HG03064 (cell line): ENCODE measurements at regions not wholly inside any gene's neighbourhood (a gene's known extent, or its start where the extent isn't known, plus 50 kb on each side); places are given as distances from the start of the nearest gene placed in this dataset.

ENCODE experiments used
- ATAC-seq: cut with Tn5 transposase; IDR thresholded peaks from one replicate; pipeline ENCODE4 v1.9.1; 2021; ENCODE audit warnings: low read depth; ENCODE audit not compliant: unreplicated experiment

- ATAC-seq, result no peak
Observed at GRCh38 chr9:91062281-91062680, 260.7 kb downstream of the SYK start.

GRCh38 chr9:91063471-91063870 lies 261.9 kb downstream of the SYK start:
- no peak for ATAC-seq

DNA sequence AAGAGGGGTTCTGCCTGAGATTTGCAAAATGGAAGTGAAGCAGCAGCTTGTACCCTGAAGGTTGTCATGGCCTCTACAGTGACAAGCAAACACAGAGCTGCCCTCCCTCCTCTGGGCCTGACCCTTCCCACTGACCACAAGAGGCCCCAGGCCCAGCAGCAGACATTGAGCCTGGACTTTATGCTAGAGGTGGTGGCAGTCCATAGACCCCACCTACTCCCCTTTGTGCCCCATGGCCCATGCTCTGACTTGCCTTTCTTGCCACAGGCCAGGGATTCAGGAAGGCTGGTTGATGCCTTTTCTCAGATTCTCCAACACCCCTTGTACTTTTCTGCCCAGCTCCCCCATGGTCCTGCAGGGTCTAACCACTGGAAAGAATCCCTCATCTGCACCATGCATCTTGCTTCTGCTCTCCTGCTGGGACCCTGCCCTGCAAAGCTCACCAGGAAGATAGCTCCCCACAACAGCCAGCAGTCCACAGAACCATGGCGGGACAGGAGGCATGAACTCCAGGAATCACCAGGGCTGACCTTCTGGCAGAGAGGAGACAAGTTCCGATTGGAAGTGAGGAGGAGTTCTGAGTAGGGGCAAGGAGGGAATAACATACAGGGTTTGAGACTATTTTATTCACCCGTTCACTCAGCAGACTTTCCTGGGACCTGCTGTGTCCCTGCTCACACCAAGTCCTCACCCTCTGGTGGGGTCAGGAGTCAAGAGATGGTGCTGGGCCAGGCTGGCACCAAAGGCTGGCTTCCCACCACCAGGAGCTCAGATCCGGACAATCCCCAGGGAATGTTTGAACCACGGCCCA lies 263.8 kb downstream of the SYK start:
- ATAC-seq, result no peak

- ATAC-seq, result no peak
Observed at GRCh38 chr9:91066042-91066415, 264.4 kb downstream of the SYK start.

DNA sequence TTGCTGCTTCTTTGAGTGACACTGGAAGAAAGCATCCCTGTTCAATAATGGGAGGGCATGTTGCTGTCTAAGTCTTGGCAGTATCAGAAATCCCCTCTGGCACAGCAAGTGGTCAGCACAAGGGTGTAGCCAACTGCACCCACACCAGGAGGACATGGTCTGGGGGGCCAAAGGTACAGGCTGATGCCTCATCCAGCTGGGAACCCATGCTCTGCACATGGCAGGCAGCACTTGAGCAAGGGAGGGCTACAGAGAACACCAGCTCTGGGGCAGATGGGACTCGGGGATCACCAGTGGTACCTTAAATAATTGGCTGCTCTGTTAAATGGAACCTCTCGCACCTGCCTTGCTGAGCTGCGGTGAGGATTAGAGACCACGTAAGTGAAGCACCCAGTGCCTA lies 265.2 kb downstream of the SYK start:
- no peak for ATAC-seq

GRCh38 chr9:91067306-91067860 lies 265.8 kb downstream of the SYK start:
- ATAC-seq, result no peak

- no peak for ATAC-seq
Observed at GRCh38 chr9:91071184-91071990, 269.8 kb downstream of the SYK start.

DNA sequence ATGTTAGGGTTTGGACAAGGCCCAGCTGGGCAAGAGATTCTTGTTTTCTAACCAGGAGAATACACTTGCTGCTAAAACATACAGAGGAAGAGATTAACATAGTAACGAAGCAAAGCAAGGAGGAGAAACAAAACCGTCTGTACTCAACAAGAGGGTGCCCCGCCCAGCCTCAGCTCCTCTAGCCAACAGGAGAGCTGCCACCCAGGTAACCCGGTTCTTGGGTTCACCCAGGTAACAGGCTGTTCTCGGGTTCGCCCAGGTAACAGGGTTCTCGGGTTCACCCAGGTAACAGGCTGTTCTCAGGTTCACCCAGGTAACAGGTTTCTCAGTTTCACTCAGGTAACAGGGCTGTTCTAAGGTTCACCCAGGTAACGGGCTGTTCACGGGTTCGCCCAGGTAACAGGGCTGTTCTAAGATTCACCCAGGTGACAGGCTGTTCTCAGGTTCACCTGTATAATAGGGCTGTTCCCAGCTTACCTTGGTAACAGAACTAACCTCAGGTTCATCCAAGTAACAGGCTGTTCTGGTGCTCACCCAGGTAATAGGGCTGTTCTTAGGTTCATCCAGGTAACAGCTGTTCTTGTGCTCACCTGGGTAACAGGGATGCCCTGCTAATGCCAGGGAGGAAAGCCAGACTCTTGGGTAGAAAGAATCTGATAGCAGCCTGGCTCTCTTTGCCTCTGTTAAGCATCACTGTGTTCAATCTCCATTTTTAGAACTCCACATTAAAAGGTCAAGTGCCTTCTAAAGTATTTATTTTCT lies 271.6 kb downstream of the SYK start:
- ATAC-seq, result no peak

GRCh38 chr9:91073811-91074771 lies 272.5 kb downstream of the SYK start:
- no peak for ATAC-seq

DNA sequence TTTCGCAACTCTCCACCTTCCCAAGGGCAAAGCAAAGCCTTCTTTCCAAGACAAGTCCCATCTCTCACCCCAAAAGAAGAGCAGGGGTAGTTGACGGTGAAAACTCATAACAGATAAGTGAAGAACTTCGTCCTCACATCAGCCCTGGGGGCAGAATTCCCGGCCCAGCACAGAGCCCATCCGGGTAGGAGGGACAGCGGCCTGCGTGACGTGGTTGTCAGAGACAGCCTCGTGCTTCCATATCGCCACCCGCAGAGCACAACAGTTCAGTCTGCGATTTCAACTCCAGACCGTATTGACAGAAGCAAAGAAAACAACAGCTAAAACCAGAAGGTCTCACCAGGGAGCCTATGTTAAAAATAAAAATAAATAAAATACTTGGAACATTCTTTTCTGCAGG lies 273.2 kb downstream of the SYK start:
- no peak for ATAC-seq

DNA sequence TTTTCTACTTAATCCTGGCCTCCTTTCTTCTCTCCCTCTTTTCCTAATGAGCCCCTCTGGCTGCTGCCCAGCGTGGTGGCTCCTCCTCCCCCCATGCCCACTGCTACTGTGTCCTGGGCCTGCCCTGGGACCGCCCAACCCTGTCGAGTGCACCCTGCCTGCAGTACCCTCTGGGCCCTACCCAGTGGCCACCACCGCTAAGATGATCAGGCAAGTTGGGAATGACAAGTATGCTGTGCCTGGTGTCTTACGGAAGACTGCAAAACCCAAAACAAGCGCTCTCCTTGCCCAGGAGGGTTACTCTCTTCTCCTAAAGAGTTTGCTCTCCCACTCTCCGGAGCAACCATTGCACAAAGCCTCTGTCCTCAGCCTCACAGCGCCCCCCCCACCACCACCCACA lies 273.7 kb downstream of the SYK start:
- no peak for ATAC-seq

GRCh38 chr9:91077624-91078368 lies 276.2 kb downstream of the SYK start:
- ATAC-seq, result no peak

DNA sequence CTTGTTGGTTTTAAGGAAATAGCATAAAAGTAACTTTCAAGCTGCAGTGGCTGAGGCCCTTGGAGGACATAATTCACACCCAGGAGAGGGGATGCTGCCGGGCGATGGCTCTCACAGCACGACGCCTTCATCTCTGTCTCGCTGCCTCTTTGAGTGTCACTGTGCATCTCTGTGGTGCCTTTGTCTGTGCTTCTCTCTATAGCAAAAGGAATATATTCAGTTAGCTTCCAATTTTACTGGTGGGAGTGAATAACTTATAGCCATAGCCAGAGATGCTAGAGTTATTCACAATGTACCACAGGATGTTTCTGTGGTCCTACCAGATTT lies 276.7 kb downstream of the SYK start:
- ATAC-seq, result no peak

DNA sequence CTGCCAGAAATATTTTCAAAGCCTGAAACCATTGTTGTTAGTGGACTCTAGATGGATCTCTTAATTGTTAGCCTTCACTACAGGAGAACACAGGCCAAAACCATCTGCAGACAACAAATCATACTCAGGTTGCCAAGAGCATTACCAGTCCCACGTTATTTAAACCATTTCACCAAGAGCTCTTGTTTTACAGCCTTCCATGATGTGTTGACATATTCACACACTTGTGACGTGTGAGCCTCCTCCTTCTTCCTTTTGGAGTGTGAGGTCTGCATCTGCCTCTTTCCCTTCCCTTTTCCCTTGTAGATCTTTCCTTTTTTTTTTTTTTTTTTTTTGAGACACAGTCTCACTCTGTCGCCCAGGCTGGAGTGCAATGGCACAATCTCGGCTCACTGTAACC lies 279.0 kb downstream of the AUH start:
- no peak for ATAC-seq

- ATAC-seq, result no peak
Observed at GRCh38 chr9:91084896-91085516, 276.7 kb downstream of the AUH start.

DNA sequence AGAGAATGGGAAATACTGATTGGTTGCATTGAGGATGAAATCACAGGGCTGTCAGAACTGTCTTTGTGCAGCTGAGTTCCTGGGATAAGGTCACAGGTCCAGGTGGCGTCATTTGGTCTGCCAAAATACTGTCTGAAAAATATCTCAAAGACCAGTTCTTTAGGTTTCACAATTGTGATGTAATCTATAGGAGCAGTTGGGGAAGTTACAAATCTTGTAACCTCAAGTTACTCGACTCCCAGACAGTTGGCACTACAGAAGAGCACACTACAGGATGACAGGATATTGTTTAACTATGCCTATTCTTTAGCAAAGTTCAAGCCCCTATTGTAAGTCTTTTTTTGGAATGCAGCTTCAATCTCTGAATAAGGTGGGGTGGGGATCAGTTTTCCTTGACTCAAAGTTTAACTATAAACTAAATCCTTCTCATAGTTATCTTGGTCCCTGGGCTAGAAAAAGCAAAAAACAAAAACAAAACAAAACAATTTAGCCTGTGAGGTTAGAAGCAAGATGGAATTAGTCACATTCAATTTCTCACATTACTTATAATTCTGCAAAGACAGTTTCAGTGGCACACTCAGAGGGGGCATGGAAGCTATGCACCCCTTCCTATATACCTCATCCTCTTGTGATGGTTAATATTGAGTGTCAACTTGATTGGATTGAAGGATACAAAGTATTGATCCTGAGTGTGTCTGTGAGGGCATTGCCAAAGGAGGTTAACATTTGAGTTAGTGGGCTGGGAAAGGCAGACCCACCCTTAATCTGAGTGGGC lies 276.0 kb downstream of the AUH start:
- ATAC-seq, result no peak

- no peak for ATAC-seq
Observed at GRCh38 chr9:91086657-91087461, 274.9 kb downstream of the AUH start.

DNA sequence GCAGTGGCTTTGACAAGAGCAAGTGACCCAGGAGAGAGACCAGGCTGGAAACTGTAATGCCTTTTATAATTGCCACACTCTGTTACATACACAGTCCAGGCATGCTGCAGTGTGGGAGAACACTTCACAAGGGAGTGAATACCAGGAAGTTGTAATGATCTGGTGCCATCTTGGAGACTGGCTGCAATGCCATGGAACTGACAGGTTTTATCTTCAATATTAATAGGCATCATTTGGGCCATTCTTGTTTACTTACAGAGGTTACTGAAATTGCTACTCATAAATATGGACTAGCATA lies 274.3 kb downstream of the AUH start:
- no peak for ATAC-seq
